DOHH2 (cell line): ENCODE measurements at regions not wholly inside any gene's neighbourhood (a gene's known extent, or its start where the extent isn't known, plus 50 kb on each side); places are given as distances from the start of the nearest gene placed in this dataset.

Experiments
- CTCF ChIP-seq: fragments of 200-600 bp; sonication (generic); IDR thresholded peaks from one replicate; pipeline ENCODE4 v1.5.1; 2014; ENCODE audit warnings: antibody characterized with exemption, mild to moderate bottlenecking, low read depth, low read length; ENCODE audit not compliant: poor library complexity, severe bottlenecking
- EZH2phosphoT487 ChIP-seq: fragments of 200-600 bp; sonication (generic); IDR thresholded peaks from 2 replicates; pipeline ENCODE4 v1.6.1; 2017; ENCODE audit warnings: borderline replicate concordance, mild to moderate bottlenecking, antibody characterized with exemption, low read length, moderate library complexity, mixed read lengths

DNA sequence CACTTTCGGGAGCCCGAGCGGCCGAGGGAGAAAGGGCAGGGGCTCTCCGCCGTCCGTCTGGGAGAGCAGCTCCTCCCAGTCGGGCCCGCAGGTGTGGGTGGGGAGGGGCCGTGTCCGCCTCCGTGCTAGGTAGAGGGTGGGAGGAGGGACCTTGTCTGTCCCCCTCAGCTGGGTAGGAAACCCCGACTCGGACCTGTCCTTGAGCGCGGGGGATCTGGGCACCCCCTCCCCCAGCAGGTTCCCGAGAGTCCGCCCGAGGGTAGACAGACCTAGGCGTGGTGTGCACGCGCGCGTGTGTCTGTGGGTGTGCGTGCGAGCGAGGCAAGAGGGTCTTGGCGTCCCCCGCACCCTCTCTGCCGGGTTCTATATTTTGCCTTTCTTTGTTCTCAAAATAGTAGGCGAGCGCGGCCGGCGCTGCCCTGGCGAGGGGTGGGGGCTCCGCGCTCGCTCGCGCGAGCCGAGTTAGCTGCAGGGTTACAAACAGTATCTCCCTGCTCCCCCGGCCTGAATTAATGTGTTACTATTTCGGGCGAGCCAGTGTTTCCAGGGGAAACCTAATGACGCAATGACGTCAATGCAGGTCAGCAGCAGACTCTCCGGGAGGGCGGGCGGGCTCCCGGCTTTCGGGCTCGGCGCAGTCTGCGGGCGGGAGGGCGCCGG lies 73.9 kb upstream of the LEP start:
- no peak for TF ChIP-seq CTCF
- TF ChIP-seq EZH2phosphoT487 = peak; percentile 52; the same call in 1 of the 2 replicates
